ENCODE measurements at regions not wholly inside any gene's neighbourhood (a gene's known extent, or its start where the extent isn't known, plus 50 kb on each side); places are given as distances from the start of the nearest gene placed in this dataset.

DNA sequence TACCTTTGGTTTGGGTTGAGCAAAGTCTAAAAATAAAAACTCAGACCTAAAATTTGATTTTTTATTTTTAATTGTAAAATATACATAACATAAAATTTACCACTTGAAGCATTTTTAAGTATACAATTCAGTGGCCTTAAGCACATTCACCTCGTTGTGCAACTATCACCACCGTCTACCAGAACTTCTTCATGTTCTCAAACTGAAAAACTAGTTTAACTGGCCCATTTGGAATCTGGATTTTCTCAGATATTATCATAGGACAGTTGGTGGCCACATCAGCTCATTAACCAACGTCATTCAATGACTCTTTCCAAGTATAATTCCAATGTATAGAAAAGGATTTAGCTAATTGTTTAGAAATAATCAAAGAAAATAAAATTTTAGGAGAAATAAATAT lies 319.3 kb downstream of the TLE1 start:
- Histone ChIP-seq H3K27me3 (ENCODE audit: low read length) (no peaks in the 10 kb centered on the region), H3K9me2 (replicated peaks; ENCODE audit: insufficient read depth, low read length) (no peaks in the 10 kb centered on the region), H2AFZ (ENCODE audit: low read length) (no peak overlapping the region)

DNA sequence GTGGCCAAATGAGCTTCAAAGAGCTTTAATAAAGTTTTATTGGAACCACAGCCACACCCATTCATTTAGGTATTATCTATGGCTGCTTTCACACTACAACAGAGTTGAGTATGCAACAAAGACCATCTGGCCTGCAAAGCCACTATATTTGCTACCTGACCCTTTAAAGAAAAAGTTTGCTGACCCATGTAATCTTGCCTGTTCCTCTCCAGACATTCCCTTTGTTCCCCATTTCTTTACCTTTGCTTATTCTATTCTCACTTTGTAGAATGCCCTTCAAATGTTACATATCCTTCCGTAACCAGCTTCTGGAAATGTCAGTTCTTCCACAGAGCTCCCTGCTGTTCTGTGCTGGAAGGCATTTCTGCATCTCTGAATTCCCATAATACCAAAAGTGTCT lies 320.2 kb downstream of the TLE1 start:
- Histone ChIP-seq H3K4me2 (ENCODE audit: low read depth, low read length, poor library complexity, severe bottlenecking) (no peak overlapping the region), H3K4me3 (ENCODE audit: low read length) (no peak overlapping the region), H3K79me2 (ENCODE audit: low read length) (no peaks in the 10 kb centered on the region), H3K9me3 (ENCODE audit: low read length) (peaks cover 13% of the 10 kb centered on the region), H2AFZ (ENCODE audit: low read length) (no peak overlapping the region), H3K4me1 (ENCODE audit: low read length) (no peaks in the 10 kb centered on the region), H3K9ac (ENCODE audit: low read length) (no peak overlapping the region), H3K27ac (ENCODE audit: low read length) (no peak overlapping the region), H3K27me3 (ENCODE audit: low read length) (no peaks in the 10 kb centered on the region), H4K20me1 (ENCODE audit: insufficient read depth, low read depth, low read length) (no peaks in the 10 kb centered on the region), H3K9me2 (replicated peaks; ENCODE audit: insufficient read depth, low read length) (no peaks in the 10 kb centered on the region), H3K36me3 (ENCODE audit: insufficient read depth, low read length) (no peaks in the 10 kb centered on the region)
- DNase-seq = no peak

More for the DNA sequence above, 319.3 kb downstream of the TLE1 start:
- H3K36me3 ChIP-seq (ENCODE audit: insufficient read depth, low read length) = no peaks in the 10 kb centered on the region
- no peaks in the 10 kb centered on the region for H3K79me2 ChIP-seq (ENCODE audit: low read length)
- H4K20me1 ChIP-seq (ENCODE audit: insufficient read depth, low read depth, low read length) = no peaks in the 10 kb centered on the region
- H3K9ac ChIP-seq (ENCODE audit: low read length) = no peak overlapping the region
- H3K4me2 ChIP-seq (ENCODE audit: low read depth, low read length, poor library complexity, severe bottlenecking) = no peak overlapping the region
- no peak overlapping the region for H3K27ac ChIP-seq (ENCODE audit: low read length)
- DNase-seq = no peak
- H3K4me3 ChIP-seq (ENCODE audit: low read length) = no peak overlapping the region
- H3K9me3 ChIP-seq (ENCODE audit: low read length) = peaks cover 6% of the 10 kb centered on the region
- H3K4me1 ChIP-seq (ENCODE audit: low read length) = no peaks in the 10 kb centered on the region

- H3K4me2 ChIP-seq (ENCODE audit: low read depth, low read length, poor library complexity, severe bottlenecking) = no peak overlapping the region
- DNase-seq = no peak
- no peaks in the 10 kb centered on the region for H3K79me2 ChIP-seq (ENCODE audit: low read length)
- no peak overlapping the region for H3K9ac ChIP-seq (ENCODE audit: low read length)
- no peak overlapping the region for H3K4me3 ChIP-seq (ENCODE audit: low read length)
- no peaks in the 10 kb centered on the region for H3K36me3 ChIP-seq (ENCODE audit: insufficient read depth, low read length)
- H2AFZ ChIP-seq (ENCODE audit: low read length) = no peak overlapping the region
- no peaks in the 10 kb centered on the region for H3K4me1 ChIP-seq (ENCODE audit: low read length)
- no peaks in the 10 kb centered on the region for H3K27me3 ChIP-seq (ENCODE audit: low read length)
- no peaks in the 10 kb centered on the region for H4K20me1 ChIP-seq (ENCODE audit: insufficient read depth, low read depth, low read length)
- peaks cover 27% of the 10 kb centered on the region for H3K9me3 ChIP-seq (ENCODE audit: low read length)
- H3K9me2 ChIP-seq (replicated peaks; ENCODE audit: insufficient read depth, low read length) = no peaks in the 10 kb centered on the region
- H3K27ac ChIP-seq (ENCODE audit: low read length) = no peak overlapping the region
Measured at GRCh38 chr9:81363916-81364480, 325.3 kb downstream of the TLE1 start.

DNA sequence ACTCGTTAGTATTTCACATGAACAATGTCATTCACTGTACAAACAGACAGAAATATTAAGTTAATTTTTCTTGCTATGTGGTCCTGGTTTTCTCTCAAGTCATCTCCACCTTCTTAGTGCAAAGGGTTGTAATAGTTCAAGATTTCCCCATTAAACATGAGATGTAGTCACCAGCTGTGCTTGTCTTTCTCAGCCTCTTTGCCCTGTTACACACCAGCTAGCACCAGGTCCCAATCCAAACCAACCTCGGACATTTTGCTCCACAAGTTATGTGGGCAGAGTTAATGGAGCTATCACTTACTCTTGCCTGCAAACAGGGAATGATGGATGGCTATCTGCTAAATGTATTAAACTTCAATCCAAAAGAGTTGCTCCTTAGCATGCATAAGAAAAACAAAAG lies 328.1 kb downstream of the TLE1 start:
- DNase-seq = no peak
- Histone ChIP-seq H4K20me1 (ENCODE audit: insufficient read depth, low read depth, low read length) (no peaks in the 10 kb centered on the region), H3K27me3 (ENCODE audit: low read length) (no peaks in the 10 kb centered on the region), H3K79me2 (ENCODE audit: low read length) (no peaks in the 10 kb centered on the region), H3K36me3 (ENCODE audit: insufficient read depth, low read length) (no peaks in the 10 kb centered on the region), H3K9me3 (ENCODE audit: low read length) (peaks cover 31% of the 10 kb centered on the region), H3K27ac (ENCODE audit: low read length) (no peak overlapping the region), H3K9ac (ENCODE audit: low read length) (no peak overlapping the region), H3K9me2 (replicated peaks; ENCODE audit: insufficient read depth, low read length) (no peaks in the 10 kb centered on the region), H3K4me2 (ENCODE audit: low read depth, low read length, poor library complexity, severe bottlenecking) (no peak overlapping the region), H3K4me1 (ENCODE audit: low read length) (no peaks in the 10 kb centered on the region), H2AFZ (ENCODE audit: low read length) (no peak overlapping the region), H3K4me3 (ENCODE audit: low read length) (no peak overlapping the region)

- H3K27me3 ChIP-seq (ENCODE audit: low read length) = no peaks in the 10 kb centered on the region
- no peak overlapping the region for H3K4me2 ChIP-seq (ENCODE audit: low read depth, low read length, poor library complexity, severe bottlenecking)
- no peaks in the 10 kb centered on the region for H4K20me1 ChIP-seq (ENCODE audit: insufficient read depth, low read depth, low read length)
Measured at GRCh38 chr9:81351166-81351565, 338.2 kb downstream of the TLE1 start.

GRCh38 chr9:81344366-81344765 lies 345.0 kb downstream of the TLE1 start:
- no peak for DNase-seq
- Histone ChIP-seq H2AFZ (ENCODE audit: low read length) (no peak overlapping the region), H3K27ac (ENCODE audit: low read length) (no peak overlapping the region), H3K27me3 (ENCODE audit: low read length) (no peaks in the 10 kb centered on the region), H3K36me3 (ENCODE audit: insufficient read depth, low read length) (no peaks in the 10 kb centered on the region), H3K4me1 (ENCODE audit: low read length) (no peaks in the 10 kb centered on the region), H3K9me3 (ENCODE audit: low read length) (peaks cover 7% of the 10 kb centered on the region), H3K9me2 (replicated peaks; ENCODE audit: insufficient read depth, low read length) (no peaks in the 10 kb centered on the region), H4K20me1 (ENCODE audit: insufficient read depth, low read depth, low read length) (no peaks in the 10 kb centered on the region), H3K4me2 (ENCODE audit: low read depth, low read length, poor library complexity, severe bottlenecking) (no peak overlapping the region), H3K9ac (ENCODE audit: low read length) (no peak overlapping the region), H3K4me3 (ENCODE audit: low read length) (no peak overlapping the region), H3K79me2 (ENCODE audit: low read length) (no peaks in the 10 kb centered on the region)

More at GRCh38 chr9:81351166-81351565, 338.2 kb downstream of the TLE1 start:
- H3K9ac ChIP-seq (ENCODE audit: low read length) = no peak overlapping the region
- H2AFZ ChIP-seq (ENCODE audit: low read length) = no peak overlapping the region
- H3K9me3 ChIP-seq (ENCODE audit: low read length) = peaks cover 20% of the 10 kb centered on the region
- no peak for DNase-seq
- H3K4me3 ChIP-seq (ENCODE audit: low read length) = no peak overlapping the region
- H3K27ac ChIP-seq (ENCODE audit: low read length) = no peak overlapping the region
- H3K79me2 ChIP-seq (ENCODE audit: low read length) = no peaks in the 10 kb centered on the region
- no peaks in the 10 kb centered on the region for H3K4me1 ChIP-seq (ENCODE audit: low read length)
- no peaks in the 10 kb centered on the region for H3K36me3 ChIP-seq (ENCODE audit: insufficient read depth, low read length)
- H3K9me2 ChIP-seq (replicated peaks; ENCODE audit: insufficient read depth, low read length) = no peaks in the 10 kb centered on the region

DNA sequence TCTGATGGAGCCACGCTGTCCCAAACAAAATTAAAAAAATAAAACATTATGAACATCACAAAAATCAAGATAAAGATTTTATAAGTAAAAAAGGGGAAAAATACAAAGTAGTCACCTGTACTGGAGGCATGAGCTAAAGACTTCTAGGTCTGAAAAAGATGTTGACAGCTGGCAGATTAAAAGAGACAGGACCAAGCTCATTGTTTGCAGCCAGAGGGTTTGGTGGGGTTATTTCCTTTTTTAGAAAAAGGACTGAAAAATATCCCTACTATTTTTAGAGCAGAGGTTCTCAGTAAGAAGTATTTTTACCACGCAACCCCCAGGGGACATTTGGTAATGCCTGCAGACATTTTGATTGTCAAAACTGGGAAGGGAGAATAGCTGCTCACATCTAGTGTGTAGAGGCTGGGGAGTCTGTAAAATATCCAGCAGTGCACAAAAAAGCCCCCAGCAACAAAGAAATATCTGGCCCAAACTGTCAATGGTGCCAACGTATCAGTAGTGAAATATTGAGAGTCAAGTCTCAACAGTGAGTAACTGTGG lies 353.4 kb downstream of the TLE1 start:
- Histone ChIP-seq H3K4me2 (ENCODE audit: low read depth, low read length, poor library complexity, severe bottlenecking) (no peak overlapping the region), H3K27me3 (ENCODE audit: low read length) (no peaks in the 10 kb centered on the region), H3K4me3 (ENCODE audit: low read length) (no peak overlapping the region), H4K20me1 (ENCODE audit: insufficient read depth, low read depth, low read length) (no peaks in the 10 kb centered on the region), H3K4me1 (ENCODE audit: low read length) (no peaks in the 10 kb centered on the region), H3K9me3 (ENCODE audit: low read length) (peaks cover 12% of the 10 kb centered on the region), H3K9me2 (replicated peaks; ENCODE audit: insufficient read depth, low read length) (no peaks in the 10 kb centered on the region), H2AFZ (ENCODE audit: low read length) (no peak overlapping the region), H3K36me3 (ENCODE audit: insufficient read depth, low read length) (no peaks in the 10 kb centered on the region), H3K79me2 (ENCODE audit: low read length) (no peaks in the 10 kb centered on the region), H3K27ac (ENCODE audit: low read length) (no peak overlapping the region), H3K9ac (ENCODE audit: low read length) (no peak overlapping the region)
- DNase-seq = no peak

- H3K27ac ChIP-seq (ENCODE audit: low read length) = no peak overlapping the region
- no peaks in the 10 kb centered on the region for H3K27me3 ChIP-seq (ENCODE audit: low read length)
- H3K4me1 ChIP-seq (ENCODE audit: low read length) = no peaks in the 10 kb centered on the region
- H3K36me3 ChIP-seq (ENCODE audit: insufficient read depth, low read length) = no peaks in the 10 kb centered on the region
- no peaks in the 10 kb centered on the region for H3K79me2 ChIP-seq (ENCODE audit: low read length)
- DNase-seq = no peak
- no peaks in the 10 kb centered on the region for H3K9me2 ChIP-seq (replicated peaks; ENCODE audit: insufficient read depth, low read length)
- no peaks in the 10 kb centered on the region for H4K20me1 ChIP-seq (ENCODE audit: insufficient read depth, low read depth, low read length)
- no peak overlapping the region for H3K9ac ChIP-seq (ENCODE audit: low read length)
- H2AFZ ChIP-seq (ENCODE audit: low read length) = no peak overlapping the region
- peaks cover 25% of the 10 kb centered on the region for H3K9me3 ChIP-seq (ENCODE audit: low read length)
- H3K4me3 ChIP-seq (ENCODE audit: low read length) = no peak overlapping the region
- no peak overlapping the region for H3K4me2 ChIP-seq (ENCODE audit: low read depth, low read length, poor library complexity, severe bottlenecking)
Measured at GRCh38 chr9:81321551-81321950, 367.8 kb downstream of the TLE1 start.

All from Karpas-422 (cell line).